Hepatocyte (in vitro differentiated cells): ENCODE measurements at regions not wholly inside any gene's neighbourhood (a gene's known extent, or its start where the extent isn't known, plus 50 kb on each side); places are given as distances from the start of the nearest gene placed in this dataset.

Experiments used
- DNase-seq: peaks from one replicate; pipeline ENCODE4 v3.0.0-alpha.2; 2016; ENCODE audit warnings: low spot score
- H2AFZ ChIP-seq: fragments of 200-600 bp; sonication (generic); 2 replicates; pipeline ENCODE4 v1.6.0; 2016; ENCODE audit warnings: antibody characterized with exemption, mild to moderate bottlenecking
- H3K27ac ChIP-seq: fragments of 200-600 bp; sonication (generic); 2 replicates; pipeline ENCODE4 v1.5.1; 2016; ENCODE audit warnings: mild to moderate bottlenecking
- H3K27me3 ChIP-seq: fragments of 200-600 bp; sonication (generic); 2 replicates; pipeline ENCODE4 v1.6.1; 2016
- H3K36me3 ChIP-seq: fragments of 200-600 bp; sonication (generic); replicated peaks from 2 replicates; pipeline ENCODE4 v1.5.1; 2016; ENCODE audit warnings: low read depth; ENCODE audit not compliant: insufficient read depth
- H3K4me1 ChIP-seq: fragments of 200-600 bp; sonication (generic); 2 replicates; pipeline ENCODE4 v1.5.1; 2016; ENCODE audit warnings: mild to moderate bottlenecking, moderate library complexity; ENCODE audit not compliant: insufficient read depth
- H3K4me2 ChIP-seq: fragments of 200-600 bp; sonication (generic); 2 replicates; pipeline ENCODE4 v1.6.0; 2016
- H3K4me3 ChIP-seq: fragments of 200-600 bp; sonication (generic); 2 replicates; pipeline ENCODE4 v1.5.1; 2016; ENCODE audit warnings: mild to moderate bottlenecking
- H3K79me2 ChIP-seq: fragments of 200-600 bp; sonication (generic); 2 replicates; pipeline ENCODE4 v1.6.0; 2017; ENCODE audit warnings: mild to moderate bottlenecking
- H3K9me2 ChIP-seq: fragments of 200-600 bp; sonication (generic); replicated peaks from 2 replicates; pipeline ENCODE4 v1.6.0; 2017; ENCODE audit warnings: mild to moderate bottlenecking; ENCODE audit not compliant: insufficient read depth
- H3K9me3 ChIP-seq: fragments of 200-600 bp; sonication (generic); 2 replicates; pipeline ENCODE4 v1.5.1; 2016; ENCODE audit warnings: low read depth, mild to moderate bottlenecking
- H4K20me1 ChIP-seq: fragments of 200-600 bp; sonication (generic); 2 replicates; pipeline ENCODE4 v1.6.0; 2016; ENCODE audit warnings: mild to moderate bottlenecking; ENCODE audit not compliant: insufficient read depth, poor library complexity, severe bottlenecking
- CTCF ChIP-seq: fragments of 200-600 bp; sonication (generic); IDR thresholded peaks from 2 replicates; pipeline ENCODE4 v1.5.1; 2016; ENCODE audit warnings: antibody characterized with exemption, mild to moderate bottlenecking; ENCODE audit not compliant: poor library complexity
- EZH2 ChIP-seq: fragments of 200-600 bp; sonication (generic); IDR thresholded peaks from 2 replicates; pipeline ENCODE4 v1.6.1; 2016; ENCODE audit warnings: antibody characterized with exemption, mild to moderate bottlenecking, borderline replicate concordance
- EZH2phosphoT487 ChIP-seq: fragments of 200-600 bp; sonication (generic); IDR thresholded peaks from one replicate; pipeline ENCODE4 v1.6.1; 2018; ENCODE audit warnings: antibody characterized with exemption, mild to moderate bottlenecking, low read depth, moderate library complexity; ENCODE audit not compliant: unreplicated experiment, severe bottlenecking
- WGBS: methylation state at CpG from one replicate; pipeline ENCODE4 v1.1.6; 2016; ENCODE audit warnings: low lambda C conversion rate; ENCODE audit errors: missing lambda C conversion rate; 5-methylcytosine and 5-hydroxymethylcytosine counted together

- Histone ChIP-seq H3K4me2 (no peak overlapping the region), H2AFZ (no peak overlapping the region), H3K36me3 (no peaks in the 10 kb centered on the region), H3K4me1 (no peaks in the 10 kb centered on the region), H3K79me2 (no peaks in the 10 kb centered on the region), H3K27me3 (no peaks in the 10 kb centered on the region), H3K4me3 (no peak overlapping the region), H3K9me2 (no peaks in the 10 kb centered on the region), H4K20me1 (no peaks in the 10 kb centered on the region), H3K27ac (no peak overlapping the region), H3K9me3 (no peaks in the 10 kb centered on the region)
- no peak for DNase-seq
- 93% methylated on average over 5 of the region's 5 CpGs for whole genome bisulfite sequencing
- TF ChIP-seq CTCF (no peak), EZH2 (no peak), EZH2phosphoT487 (no peak)
Measured at GRCh38 chrX:5341902-5342301, 886.8 kb downstream of the NLGN4X start.

- TF ChIP-seq EZH2 (no peak), CTCF (no peak), EZH2phosphoT487 (no peak)
- Histone ChIP-seq H3K4me1 (no peaks in the 10 kb centered on the region), H3K79me2 (no peaks in the 10 kb centered on the region), H2AFZ (no peak overlapping the region), H3K9me3 (no peaks in the 10 kb centered on the region), H3K4me3 (no peak overlapping the region), H3K27ac (no peak overlapping the region), H4K20me1 (no peaks in the 10 kb centered on the region), H3K27me3 (no peaks in the 10 kb centered on the region), H3K4me2 (no peak overlapping the region), H3K36me3 (no peaks in the 10 kb centered on the region), H3K9me2 (no peaks in the 10 kb centered on the region)
- DNase-seq, result no peak
- 92% methylated on average over 3 of the region's 3 CpGs for WGBS
Measured at GRCh38 chrX:5337160-5337559, 891.5 kb downstream of the NLGN4X start.

- no peak for TF ChIP-seq EZH2
- TF ChIP-seq CTCF, result no peak
- H2AFZ ChIP-seq, result no peak overlapping the region
- no peak for DNase-seq
- H4K20me1 ChIP-seq, result no peaks in the 10 kb centered on the region
- no peak overlapping the region for H3K27ac ChIP-seq
- WGBS, result 70% methylated on average over 1 of the region's 1 CpG
- H3K4me3 ChIP-seq, result no peak overlapping the region
- H3K9me3 ChIP-seq, result no peaks in the 10 kb centered on the region
- H3K27me3 ChIP-seq, result no peaks in the 10 kb centered on the region
- no peak overlapping the region for H3K4me2 ChIP-seq
- no peaks in the 10 kb centered on the region for H3K36me3 ChIP-seq
- no peaks in the 10 kb centered on the region for H3K4me1 ChIP-seq
- no peaks in the 10 kb centered on the region for H3K79me2 ChIP-seq
- no peaks in the 10 kb centered on the region for H3K9me2 ChIP-seq
Measured at GRCh38 chrX:5324546-5324945, 904.1 kb downstream of the NLGN4X start.

GRCh38 chrX:5314148-5314547, 914.5 kb downstream of the NLGN4X start:
- no peak for TF ChIP-seq EZH2phosphoT487
- no peak for TF ChIP-seq CTCF
- TF ChIP-seq EZH2, result no peak
- Histone ChIP-seq H3K27me3 (no peaks in the 10 kb centered on the region), H3K4me1 (no peaks in the 10 kb centered on the region), H3K27ac (no peak overlapping the region), H3K4me2 (no peak overlapping the region), H2AFZ (no peak overlapping the region), H3K4me3 (no peak overlapping the region), H4K20me1 (no peaks in the 10 kb centered on the region), H3K9me3 (no peaks in the 10 kb centered on the region), H3K9me2 (no peaks in the 10 kb centered on the region), H3K36me3 (no peaks in the 10 kb centered on the region), H3K79me2 (no peaks in the 10 kb centered on the region)
- WGBS, result 69% methylated on average over 5 of the region's 5 CpGs
- DNase-seq, result no peak
